SK-N-SH treated with all-trans-retinoic acid at 6 μM for 48 hours (cell line): ENCODE measurements at regions not wholly inside any gene's neighbourhood (a gene's known extent, or its start where the extent isn't known, plus 50 kb on each side); places are given as distances from the start of the nearest gene placed in this dataset.

ENCODE experiments used
- ATAC-seq: fragments of 200-7000 bp; cut with Tn5 transposase; 3 replicates; pipeline ENCODE4 v1.9.1; 2020; ENCODE audit warnings: mild to moderate bottlenecking, moderate library complexity
- ARNTL ChIP-seq: fragments of 450-650 bp; formaldehyde crosslinking; IDR thresholded peaks from 2 replicates; pipeline ENCODE4 v1.5.0; 2020; ENCODE audit warnings: low read depth, mild to moderate bottlenecking, moderate library complexity, borderline replicate concordance
- BACH2 ChIP-seq: fragments of 250-450 bp; sonication (Bioruptor Pico); IDR thresholded peaks from 2 replicates; pipeline ENCODE4 v1.9.0; 2021; ENCODE audit warnings: mild to moderate bottlenecking, borderline replicate concordance
- CREB5 ChIP-seq: fragments of 250-450 bp; sonication (Bioruptor Pico); IDR thresholded peaks from 2 replicates; pipeline ENCODE4 v1.5.1; 2020; ENCODE audit warnings: low read depth, mild to moderate bottlenecking, moderate library complexity
- CSDC2 ChIP-seq: fragments of 250-450 bp; sonication (Bioruptor Pico); IDR thresholded peaks from 2 replicates; pipeline ENCODE4 v1.5.0; 2020; ENCODE audit warnings: mild to moderate bottlenecking, moderate library complexity
- ESRRG ChIP-seq: fragments of 250-450 bp; sonication (Bioruptor Pico); IDR thresholded peaks from 2 replicates; pipeline ENCODE4 v1.6.1; 2021; ENCODE audit warnings: mild to moderate bottlenecking
- GLIS3 ChIP-seq: fragments of 250-450 bp; sonication (Bioruptor Pico); IDR thresholded peaks from 2 replicates; pipeline ENCODE4 v1.5.0; 2020; ENCODE audit warnings: mild to moderate bottlenecking, moderate library complexity
- OSR1 ChIP-seq: fragments of 250-450 bp; sonication (Bioruptor Pico); IDR thresholded peaks from 2 replicates; pipeline ENCODE4 v1.8.0; 2022; ENCODE audit warnings: moderate library complexity, mild to moderate bottlenecking, inconsistent platforms
- PPARA ChIP-seq: fragments of 250-450 bp; sonication (Bioruptor Pico); IDR thresholded peaks from 2 replicates; pipeline ENCODE4 v1.5.0; 2020; ENCODE audit warnings: mild to moderate bottlenecking, borderline replicate concordance
- RARB ChIP-seq: fragments of 250-450 bp; sonication (Bioruptor Pico); IDR thresholded peaks from 2 replicates; pipeline ENCODE4 v1.8.0; 2021; ENCODE audit warnings: mild to moderate bottlenecking, moderate library complexity
- SNAI2 ChIP-seq: fragments of 250-450 bp; sonication (Bioruptor Pico); IDR thresholded peaks from 2 replicates; pipeline ENCODE4 v1.5.0; 2020; ENCODE audit warnings: mild to moderate bottlenecking, moderate library complexity
- TCF4 ChIP-seq: fragments of 250-450 bp; sonication (Bioruptor Pico); IDR thresholded peaks from 2 replicates; pipeline ENCODE4 v1.8.0; 2021; ENCODE audit warnings: mild to moderate bottlenecking, moderate library complexity, borderline replicate concordance
- TOX ChIP-seq: fragments of 250-450 bp; sonication (Bioruptor Pico); IDR thresholded peaks from 2 replicates; pipeline ENCODE4 v1.8.0; 2021; ENCODE audit warnings: mild to moderate bottlenecking, moderate library complexity, borderline replicate concordance
- ZC3H10 ChIP-seq: fragments of 250-450 bp; sonication (Bioruptor Pico); IDR thresholded peaks from 2 replicates; pipeline ENCODE4 v1.5.1; 2021; ENCODE audit warnings: mild to moderate bottlenecking, moderate library complexity
- ZFP30 ChIP-seq: fragments of 450-650 bp; formaldehyde crosslinking; IDR thresholded peaks from 2 replicates; pipeline ENCODE4 v1.5.0; 2022; ENCODE audit warnings: mild to moderate bottlenecking, moderate library complexity
- ZNF565 ChIP-seq: fragments of 450-650 bp; formaldehyde crosslinking; conservative IDR thresholded peaks from 2 replicates; pipeline ENCODE4 v1.5.0; 2020; ENCODE audit warnings: low read depth, mild to moderate bottlenecking, moderate library complexity
- ZNF8 ChIP-seq: fragments of 450-650 bp; formaldehyde crosslinking; IDR thresholded peaks from 2 replicates; pipeline ENCODE4 v1.5.0; 2020; ENCODE audit warnings: mild to moderate bottlenecking, moderate library complexity
- TF ChIP-seq, protein P1 (sequence below): fragments of 250-450 bp; sonication (Bioruptor Pico); IDR thresholded peaks from 2 replicates; pipeline ENCODE4 v1.5.0; 2020; ENCODE audit warnings: mild to moderate bottlenecking, moderate library complexity
- TF ChIP-seq, protein P2 (sequence below): fragments of 250-450 bp; sonication (Bioruptor Pico); IDR thresholded peaks from 2 replicates; pipeline ENCODE4 v1.8.0; 2020; ENCODE audit warnings: mild to moderate bottlenecking, moderate library complexity, borderline replicate concordance
- TF ChIP-seq, protein P3 (sequence below): fragments of 250-450 bp; sonication (Bioruptor Pico); IDR thresholded peaks from 2 replicates; pipeline ENCODE4 v1.5.1; 2021; ENCODE audit warnings: mild to moderate bottlenecking, moderate library complexity
- TF ChIP-seq, protein P4 (sequence below): fragments of 250-450 bp; sonication (Bioruptor Pico); IDR thresholded peaks from 2 replicates; pipeline ENCODE4 v1.8.0; 2021; ENCODE audit warnings: low read depth, mild to moderate bottlenecking, moderate library complexity, borderline replicate concordance

GRCh38 chr21:20023193-20023592 lies 975.0 kb upstream of the NCAM2 start (continued):
- TF ChIP-seq CREB5 (CRISPR knock-in tag): no peak

DNA sequence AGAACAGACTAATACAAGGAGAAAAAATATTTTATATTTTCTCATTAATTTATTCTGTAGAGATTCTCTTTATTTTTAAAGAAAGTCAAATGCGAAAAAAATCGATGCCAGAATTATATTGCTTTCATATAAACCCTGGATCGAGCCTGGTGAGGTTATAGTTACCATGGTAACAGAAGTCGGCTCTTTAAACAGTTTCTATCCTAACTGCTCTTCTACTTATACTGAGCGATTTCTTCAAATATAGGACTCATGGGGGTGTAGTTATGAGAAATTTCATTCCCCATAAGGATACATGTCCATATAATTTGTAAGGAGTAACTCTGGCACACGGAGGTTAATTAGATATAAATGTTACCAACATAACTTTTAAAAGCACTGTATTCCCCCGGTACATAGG lies 973.5 kb upstream of the NCAM2 start:
- no peak for ATAC-seq
- TF ChIP-seq CREB5 (CRISPR knock-in tag) (no peak), SNAI2 (CRISPR knock-in tag) (no peak), ESRRG (CRISPR knock-in tag) (no peak), ZNF565 (CRISPR knock-in tag) (no peak), ZFP30 (CRISPR knock-in tag) (no peak), CSDC2 (CRISPR knock-in tag) (no peak), GLIS3 (no peak), BACH2 (CRISPR knock-in tag) (no peak), PPARA (CRISPR knock-in tag) (no peak), ZNF8 (CRISPR knock-in tag) (no peak), TOX (CRISPR knock-in tag) (no peak), OSR1 (CRISPR knock-in tag) (no peak), ARNTL (CRISPR knock-in tag) (no peak), ZC3H10 (CRISPR knock-in tag) (no peak), TCF4 (CRISPR knock-in tag) (no peak), RARB (CRISPR knock-in tag) (no peak)
- TF ChIP-seq, protein P1, sequence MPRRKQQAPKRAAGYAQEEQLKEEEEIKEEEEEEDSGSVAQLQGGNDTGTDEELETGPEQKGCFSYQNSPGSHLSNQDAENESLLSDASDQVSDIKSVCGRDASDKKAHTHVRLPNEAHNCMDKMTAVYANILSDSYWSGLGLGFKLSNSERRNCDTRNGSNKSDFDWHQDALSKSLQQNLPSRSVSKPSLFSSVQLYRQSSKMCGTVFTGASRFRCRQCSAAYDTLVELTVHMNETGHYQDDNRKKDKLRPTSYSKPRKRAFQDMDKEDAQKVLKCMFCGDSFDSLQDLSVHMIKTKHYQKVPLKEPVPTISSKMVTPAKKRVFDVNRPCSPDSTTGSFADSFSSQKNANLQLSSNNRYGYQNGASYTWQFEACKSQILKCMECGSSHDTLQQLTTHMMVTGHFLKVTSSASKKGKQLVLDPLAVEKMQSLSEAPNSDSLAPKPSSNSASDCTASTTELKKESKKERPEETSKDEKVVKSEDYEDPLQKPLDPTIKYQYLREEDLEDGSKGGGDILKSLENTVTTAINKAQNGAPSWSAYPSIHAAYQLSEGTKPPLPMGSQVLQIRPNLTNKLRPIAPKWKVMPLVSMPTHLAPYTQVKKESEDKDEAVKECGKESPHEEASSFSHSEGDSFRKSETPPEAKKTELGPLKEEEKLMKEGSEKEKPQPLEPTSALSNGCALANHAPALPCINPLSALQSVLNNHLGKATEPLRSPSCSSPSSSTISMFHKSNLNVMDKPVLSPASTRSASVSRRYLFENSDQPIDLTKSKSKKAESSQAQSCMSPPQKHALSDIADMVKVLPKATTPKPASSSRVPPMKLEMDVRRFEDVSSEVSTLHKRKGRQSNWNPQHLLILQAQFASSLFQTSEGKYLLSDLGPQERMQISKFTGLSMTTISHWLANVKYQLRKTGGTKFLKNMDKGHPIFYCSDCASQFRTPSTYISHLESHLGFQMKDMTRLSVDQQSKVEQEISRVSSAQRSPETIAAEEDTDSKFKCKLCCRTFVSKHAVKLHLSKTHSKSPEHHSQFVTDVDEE (CRISPR knock-in tag): no peak
- TF ChIP-seq, protein P2, sequence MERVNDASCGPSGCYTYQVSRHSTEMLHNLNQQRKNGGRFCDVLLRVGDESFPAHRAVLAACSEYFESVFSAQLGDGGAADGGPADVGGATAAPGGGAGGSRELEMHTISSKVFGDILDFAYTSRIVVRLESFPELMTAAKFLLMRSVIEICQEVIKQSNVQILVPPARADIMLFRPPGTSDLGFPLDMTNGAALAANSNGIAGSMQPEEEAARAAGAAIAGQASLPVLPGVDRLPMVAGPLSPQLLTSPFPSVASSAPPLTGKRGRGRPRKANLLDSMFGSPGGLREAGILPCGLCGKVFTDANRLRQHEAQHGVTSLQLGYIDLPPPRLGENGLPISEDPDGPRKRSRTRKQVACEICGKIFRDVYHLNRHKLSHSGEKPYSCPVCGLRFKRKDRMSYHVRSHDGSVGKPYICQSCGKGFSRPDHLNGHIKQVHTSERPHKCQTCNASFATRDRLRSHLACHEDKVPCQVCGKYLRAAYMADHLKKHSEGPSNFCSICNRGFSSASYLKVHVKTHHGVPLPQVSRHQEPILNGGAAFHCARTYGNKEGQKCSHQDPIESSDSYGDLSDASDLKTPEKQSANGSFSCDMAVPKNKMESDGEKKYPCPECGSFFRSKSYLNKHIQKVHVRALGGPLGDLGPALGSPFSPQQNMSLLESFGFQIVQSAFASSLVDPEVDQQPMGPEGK (CRISPR knock-in tag): no peak
- TF ChIP-seq, protein P3, sequence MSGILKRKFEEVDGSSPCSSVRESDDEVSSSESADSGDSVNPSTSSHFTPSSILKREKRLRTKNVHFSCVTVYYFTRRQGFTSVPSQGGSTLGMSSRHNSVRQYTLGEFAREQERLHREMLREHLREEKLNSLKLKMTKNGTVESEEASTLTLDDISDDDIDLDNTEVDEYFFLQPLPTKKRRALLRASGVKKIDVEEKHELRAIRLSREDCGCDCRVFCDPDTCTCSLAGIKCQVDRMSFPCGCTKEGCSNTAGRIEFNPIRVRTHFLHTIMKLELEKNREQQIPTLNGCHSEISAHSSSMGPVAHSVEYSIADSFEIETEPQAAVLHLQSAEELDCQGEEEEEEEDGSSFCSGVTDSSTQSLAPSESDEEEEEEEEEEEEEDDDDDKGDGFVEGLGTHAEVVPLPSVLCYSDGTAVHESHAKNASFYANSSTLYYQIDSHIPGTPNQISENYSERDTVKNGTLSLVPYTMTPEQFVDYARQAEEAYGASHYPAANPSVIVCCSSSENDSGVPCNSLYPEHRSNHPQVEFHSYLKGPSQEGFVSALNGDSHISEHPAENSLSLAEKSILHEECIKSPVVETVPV (CRISPR knock-in tag): no peak
- TF ChIP-seq, protein P4, sequence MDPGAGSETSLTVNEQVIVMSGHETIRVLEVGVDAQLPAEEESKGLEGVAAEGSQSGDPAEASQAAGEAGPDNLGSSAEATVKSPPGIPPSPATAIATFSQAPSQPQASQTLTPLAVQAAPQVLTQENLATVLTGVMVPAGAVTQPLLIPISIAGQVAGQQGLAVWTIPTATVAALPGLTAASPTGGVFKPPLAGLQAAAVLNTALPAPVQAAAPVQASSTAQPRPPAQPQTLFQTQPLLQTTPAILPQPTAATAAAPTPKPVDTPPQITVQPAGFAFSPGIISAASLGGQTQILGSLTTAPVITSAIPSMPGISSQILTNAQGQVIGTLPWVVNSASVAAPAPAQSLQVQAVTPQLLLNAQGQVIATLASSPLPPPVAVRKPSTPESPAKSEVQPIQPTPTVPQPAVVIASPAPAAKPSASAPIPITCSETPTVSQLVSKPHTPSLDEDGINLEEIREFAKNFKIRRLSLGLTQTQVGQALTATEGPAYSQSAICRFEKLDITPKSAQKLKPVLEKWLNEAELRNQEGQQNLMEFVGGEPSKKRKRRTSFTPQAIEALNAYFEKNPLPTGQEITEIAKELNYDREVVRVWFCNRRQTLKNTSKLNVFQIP (CRISPR knock-in tag): no peak
- TF ChIP-seq, all 23 proteins: peak for 0

- no peak for TF ChIP-seq CSDC2 (CRISPR knock-in tag)
- no peak for TF ChIP-seq OSR1 (CRISPR knock-in tag)
- TF ChIP-seq, protein P1 (CRISPR knock-in tag): no peak
- no peak for TF ChIP-seq ARNTL (CRISPR knock-in tag)
- no peak for TF ChIP-seq ZNF8 (CRISPR knock-in tag)
- no peak for ATAC-seq
Measured at GRCh38 chr21:20026543-20026942, 971.7 kb upstream of the NCAM2 start.
